ENCODE measurements at regions not wholly inside any gene's neighbourhood (a gene's known extent, or its start where the extent isn't known, plus 50 kb on each side); places are given as distances from the start of the nearest gene placed in this dataset.

DNA sequence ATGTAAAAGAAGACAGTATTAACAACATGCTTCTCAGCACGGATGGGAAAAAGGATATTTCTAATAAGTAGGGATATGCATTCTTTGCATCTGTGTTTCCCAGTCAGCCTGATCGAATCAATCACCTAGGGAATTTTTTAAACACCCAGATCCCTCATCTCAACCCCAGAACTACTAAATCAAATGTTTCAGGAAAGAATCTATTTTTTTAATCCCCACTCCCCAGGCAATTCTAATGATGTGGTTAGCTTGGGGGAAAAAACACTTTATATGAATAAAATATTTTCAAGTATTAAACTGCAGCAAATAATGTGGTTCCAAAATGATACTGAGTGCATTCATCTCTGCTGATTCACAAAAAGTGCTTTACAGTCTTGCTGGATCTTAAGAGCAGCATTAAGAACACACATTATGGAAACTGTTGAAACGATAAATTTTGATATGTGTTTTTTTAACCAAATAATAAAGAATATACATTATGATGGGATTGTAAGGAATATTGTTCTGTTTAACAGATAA is 68.7 kb upstream of the GUCY1A1 start:
- TF ChIP-seq POLR2A (IDR thresholded peaks at IDR 0.05), result no peak
- TF ChIP-seq, protein P1, sequence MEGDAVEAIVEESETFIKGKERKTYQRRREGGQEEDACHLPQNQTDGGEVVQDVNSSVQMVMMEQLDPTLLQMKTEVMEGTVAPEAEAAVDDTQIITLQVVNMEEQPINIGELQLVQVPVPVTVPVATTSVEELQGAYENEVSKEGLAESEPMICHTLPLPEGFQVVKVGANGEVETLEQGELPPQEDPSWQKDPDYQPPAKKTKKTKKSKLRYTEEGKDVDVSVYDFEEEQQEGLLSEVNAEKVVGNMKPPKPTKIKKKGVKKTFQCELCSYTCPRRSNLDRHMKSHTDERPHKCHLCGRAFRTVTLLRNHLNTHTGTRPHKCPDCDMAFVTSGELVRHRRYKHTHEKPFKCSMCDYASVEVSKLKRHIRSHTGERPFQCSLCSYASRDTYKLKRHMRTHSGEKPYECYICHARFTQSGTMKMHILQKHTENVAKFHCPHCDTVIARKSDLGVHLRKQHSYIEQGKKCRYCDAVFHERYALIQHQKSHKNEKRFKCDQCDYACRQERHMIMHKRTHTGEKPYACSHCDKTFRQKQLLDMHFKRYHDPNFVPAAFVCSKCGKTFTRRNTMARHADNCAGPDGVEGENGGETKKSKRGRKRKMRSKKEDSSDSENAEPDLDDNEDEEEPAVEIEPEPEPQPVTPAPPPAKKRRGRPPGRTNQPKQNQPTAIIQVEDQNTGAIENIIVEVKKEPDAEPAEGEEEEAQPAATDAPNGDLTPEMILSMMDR (IDR thresholded peaks at IDR 0.05), result no peak

All from uterus (tissue), 2 donors.